AG08395 (cell line): ENCODE measurements at regions not wholly inside any gene's neighbourhood (a gene's known extent, or its start where the extent isn't known, plus 50 kb on each side); places are given as distances from the start of the nearest gene placed in this dataset.
"Not testable (repeated sequence)": the region's sequence is repeated elsewhere in the genome, so short reads cannot be mapped to it uniquely, and the experiment has no call there.

ENCODE experiments used
- DNase-seq: peaks from one replicate; pipeline ENCODE4 v3.0.0; 2012; ENCODE audit warnings: mixed read lengths, low spot score

GRCh38 chr7:115354925-115355324 lies 433.0 kb downstream of the MDFIC start:
- no peak for DNase-seq

- DNase-seq, result peak; percentile 64
Observed at GRCh38 chr7:115352375-115352774, 430.5 kb downstream of the MDFIC start.

GRCh38 chr7:115350764-115351163 lies 428.9 kb downstream of the MDFIC start:
- DNase-seq, result no peak

- no peak for DNase-seq
Observed at GRCh38 chr7:115349635-115350034, 427.7 kb downstream of the MDFIC start.

GRCh38 chr7:115346685-115347084 lies 424.8 kb downstream of the MDFIC start:
- no peak for DNase-seq

GRCh38 chr7:115340828-115341227 lies 418.9 kb downstream of the MDFIC start:
- DNase-seq, result peak; percentile 62

GRCh38 chr7:115338016-115338415 lies 416.1 kb downstream of the MDFIC start:
- DNase-seq, result no peak

GRCh38 chr7:115332691-115333090 lies 410.8 kb downstream of the MDFIC start:
- DNase-seq, result no peak

GRCh38 chr7:115329006-115329405 lies 407.1 kb downstream of the MDFIC start:
- DNase-seq, result no peak

- DNase-seq, result no peak
Observed at GRCh38 chr7:115328018-115328417, 406.1 kb downstream of the MDFIC start.

- DNase-seq, result no peak
Observed at GRCh38 chr7:115327326-115327725, 405.4 kb downstream of the MDFIC start.

- no peak for DNase-seq
Observed at GRCh38 chr7:115319541-115319940, 397.6 kb downstream of the MDFIC start.

- not testable (repeated sequence) for DNase-seq
Observed at GRCh38 chr7:115310316-115310715, 388.4 kb downstream of the MDFIC start.

GRCh38 chr7:115306586-115306985 lies 384.7 kb downstream of the MDFIC start:
- DNase-seq, result no peak

- DNase-seq, result peak; percentile 63
Observed at GRCh38 chr7:115300231-115300870, 378.5 kb downstream of the MDFIC start.

- peak; percentile 2 for DNase-seq
Observed at GRCh38 chr7:115299397-115300037, 377.6 kb downstream of the MDFIC start.

- peak; percentile 52 for DNase-seq
Observed at GRCh38 chr7:115297656-115298055, 375.8 kb downstream of the MDFIC start.

GRCh38 chr7:115293628-115294240 lies 371.8 kb downstream of the MDFIC start:
- DNase-seq, result no peak

- DNase-seq, result no peak
Observed at GRCh38 chr7:115292381-115292780, 370.5 kb downstream of the MDFIC start.

- peak; percentile 19 for DNase-seq
Observed at GRCh38 chr7:115289971-115290370, 368.1 kb downstream of the MDFIC start.

- no peak for DNase-seq
Observed at GRCh38 chr7:115276791-115277190, 354.9 kb downstream of the MDFIC start.

GRCh38 chr7:115273855-115274254 lies 352.0 kb downstream of the MDFIC start:
- DNase-seq, result not testable (repeated sequence)

- DNase-seq, result no peak
Observed at GRCh38 chr7:115273139-115273772, 351.4 kb downstream of the MDFIC start.
